ENCODE measurements at regions not wholly inside any gene's neighbourhood (a gene's known extent, or its start where the extent isn't known, plus 50 kb on each side); places are given as distances from the start of the nearest gene placed in this dataset.

GRCh38 chr4:17366496-17366895 lies 145.4 kb downstream of the QDPR start:
- in situ Hi-C loops (cut with MboI; ENCODE audit: low pct_ligation_motif_present in 1 of 4, low pct_unique_long_range_greater_than_20kb in 1 of 4, low sequenced_read_pairs in 3 of 4) (no loop called here), intact Hi-C loops (cut with DNase I; ENCODE audit: low total_unique reads) (no loop called here)
- no peaks in the 10 kb centered on the region for H3K36me3 ChIP-seq
- no peaks in the 10 kb centered on the region for H3K4me1 ChIP-seq
- no peak overlapping the region for H3K4me3 ChIP-seq
- no peak for TF ChIP-seq EP300 (IDR thresholded peaks at IDR 0.05; ENCODE audit: low read depth)
- no peak for TF ChIP-seq POLR2AphosphoS5 (IDR thresholded peaks at IDR 0.05)
- TF ChIP-seq, protein P1, sequence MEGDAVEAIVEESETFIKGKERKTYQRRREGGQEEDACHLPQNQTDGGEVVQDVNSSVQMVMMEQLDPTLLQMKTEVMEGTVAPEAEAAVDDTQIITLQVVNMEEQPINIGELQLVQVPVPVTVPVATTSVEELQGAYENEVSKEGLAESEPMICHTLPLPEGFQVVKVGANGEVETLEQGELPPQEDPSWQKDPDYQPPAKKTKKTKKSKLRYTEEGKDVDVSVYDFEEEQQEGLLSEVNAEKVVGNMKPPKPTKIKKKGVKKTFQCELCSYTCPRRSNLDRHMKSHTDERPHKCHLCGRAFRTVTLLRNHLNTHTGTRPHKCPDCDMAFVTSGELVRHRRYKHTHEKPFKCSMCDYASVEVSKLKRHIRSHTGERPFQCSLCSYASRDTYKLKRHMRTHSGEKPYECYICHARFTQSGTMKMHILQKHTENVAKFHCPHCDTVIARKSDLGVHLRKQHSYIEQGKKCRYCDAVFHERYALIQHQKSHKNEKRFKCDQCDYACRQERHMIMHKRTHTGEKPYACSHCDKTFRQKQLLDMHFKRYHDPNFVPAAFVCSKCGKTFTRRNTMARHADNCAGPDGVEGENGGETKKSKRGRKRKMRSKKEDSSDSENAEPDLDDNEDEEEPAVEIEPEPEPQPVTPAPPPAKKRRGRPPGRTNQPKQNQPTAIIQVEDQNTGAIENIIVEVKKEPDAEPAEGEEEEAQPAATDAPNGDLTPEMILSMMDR (IDR thresholded peaks at IDR 0.05): no peak
- TF ChIP-seq POLR2A (IDR thresholded peaks at IDR 0.05): no peak
- no peak overlapping the region for H3K27ac ChIP-seq
- 69 to 80% methylated on average over 1 of the region's 1 CpG for WGBS, 2 donors (ENCODE audit: low coverage in 1 of 2)
- H3K9me3 ChIP-seq: no peaks in the 10 kb centered on the region
- DNase-seq: no peak
- no peaks in the 10 kb centered on the region for H3K27me3 ChIP-seq

DNA sequence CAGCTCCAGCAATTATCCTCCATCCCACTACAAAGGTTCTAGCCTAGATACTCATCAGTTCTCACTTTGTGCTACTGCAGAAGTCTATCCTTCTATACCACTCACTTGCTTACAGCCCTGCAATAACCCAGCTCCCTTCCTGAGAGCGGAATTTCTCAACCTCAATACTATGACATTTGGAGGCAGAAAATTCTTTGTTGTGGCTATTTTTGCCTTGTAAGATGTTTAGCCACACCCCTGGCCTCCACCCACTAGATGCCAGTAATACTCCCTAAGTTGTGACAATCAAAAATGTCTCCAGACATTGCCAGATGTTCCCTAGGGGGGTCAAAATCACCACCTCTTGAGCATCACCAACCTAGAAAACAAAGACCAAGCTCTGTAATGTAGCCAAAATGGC lies 149.5 kb downstream of the QDPR start:
- Histone ChIP-seq H3K4me1 (no peaks in the 10 kb centered on the region), H3K36me3 (no peaks in the 10 kb centered on the region), H3K27me3 (no peaks in the 10 kb centered on the region), H3K4me3 (no peak overlapping the region), H3K9me3 (no peaks in the 10 kb centered on the region), H3K27ac (no peak overlapping the region)
- intact Hi-C loops (cut with DNase I; ENCODE audit: low total_unique reads) (no loop called here), in situ Hi-C loops (cut with MboI; ENCODE audit: low pct_ligation_motif_present in 1 of 4, low pct_unique_long_range_greater_than_20kb in 1 of 4, low sequenced_read_pairs in 3 of 4) (no loop called here)
- WGBS, 2 donors (ENCODE audit: low coverage in 1 of 2): 76 to 80% methylated on average over 1 of the region's 1 CpG
- TF ChIP-seq POLR2AphosphoS5 (IDR thresholded peaks at IDR 0.05) (no peak), POLR2A (IDR thresholded peaks at IDR 0.05) (no peak), EP300 (IDR thresholded peaks at IDR 0.05; ENCODE audit: low read depth) (no peak)
- TF ChIP-seq, protein P1 (IDR thresholded peaks at IDR 0.05): no peak
- DNase-seq: no peak

DNA sequence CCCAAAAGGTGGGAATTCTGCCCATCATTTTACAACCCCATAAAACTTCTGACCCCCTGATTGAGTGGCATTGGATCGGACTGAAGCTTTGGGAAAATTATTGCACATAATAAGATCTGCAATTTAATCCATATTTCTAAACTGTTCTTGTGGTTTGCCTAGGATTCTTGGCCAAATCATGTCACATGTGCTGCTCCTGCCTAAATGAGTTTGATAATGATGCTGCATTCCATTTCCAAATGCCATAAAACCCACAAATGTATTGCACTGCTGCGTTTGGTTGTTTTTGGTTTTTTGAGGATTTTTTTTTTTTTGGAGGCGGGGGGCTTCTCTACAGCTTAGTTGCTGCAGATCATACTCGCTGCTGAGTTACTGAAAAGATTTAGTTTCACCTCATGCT lies 153.6 kb downstream of the QDPR start:
- Histone ChIP-seq H3K27ac (no peak overlapping the region), H3K9me3 (no peaks in the 10 kb centered on the region), H3K36me3 (no peaks in the 10 kb centered on the region), H3K4me1 (no peaks in the 10 kb centered on the region), H3K27me3 (no peaks in the 10 kb centered on the region), H3K4me3 (no peak overlapping the region)
- in situ Hi-C loops (cut with MboI; ENCODE audit: low pct_ligation_motif_present in 1 of 4, low pct_unique_long_range_greater_than_20kb in 1 of 4, low sequenced_read_pairs in 3 of 4): no loop called here
- DNase-seq: no peak
- TF ChIP-seq EP300 (IDR thresholded peaks at IDR 0.05; ENCODE audit: low read depth) (no peak), POLR2A (IDR thresholded peaks at IDR 0.05) (no peak), POLR2AphosphoS5 (IDR thresholded peaks at IDR 0.05) (no peak)
- TF ChIP-seq, protein P1 (IDR thresholded peaks at IDR 0.05): no peak
- intact Hi-C loops (cut with DNase I; ENCODE audit: low total_unique reads): no loop called here
- WGBS, 2 donors (ENCODE audit: low coverage in 1 of 2): 88 to 95% methylated on average over 3 to 4 of the region's 4 CpGs

GRCh38 chr4:17356926-17357325 lies 155.0 kb downstream of the QDPR start:
- in situ Hi-C loops (cut with MboI; ENCODE audit: low pct_ligation_motif_present in 1 of 4, low pct_unique_long_range_greater_than_20kb in 1 of 4, low sequenced_read_pairs in 3 of 4): no loop called here
- H3K27ac ChIP-seq: no peak overlapping the region

More at GRCh38 chr4:17356926-17357325, 155.0 kb downstream of the QDPR start:
- Histone ChIP-seq H3K9me3 (no peaks in the 10 kb centered on the region), H3K36me3 (no peaks in the 10 kb centered on the region), H3K4me1 (no peaks in the 10 kb centered on the region), H3K4me3 (no peak overlapping the region), H3K27me3 (no peaks in the 10 kb centered on the region)
- TF ChIP-seq, protein P1 (IDR thresholded peaks at IDR 0.05): no peak
- TF ChIP-seq EP300 (IDR thresholded peaks at IDR 0.05; ENCODE audit: low read depth) (no peak), POLR2A (IDR thresholded peaks at IDR 0.05) (no peak), POLR2AphosphoS5 (IDR thresholded peaks at IDR 0.05) (no peak)
- 52% methylated on average over 3 of the region's 3 CpGs; no CpG with 5 or more reads in 1 of the 2 donors for WGBS, 2 donors (ENCODE audit: low coverage in 1 of 2)
- intact Hi-C loops (cut with DNase I; ENCODE audit: low total_unique reads): no loop called here
- no peak for DNase-seq
